ENCODE measurements at regions not wholly inside any gene's neighbourhood (a gene's known extent, or its start where the extent isn't known, plus 50 kb on each side); places are given as distances from the start of the nearest gene placed in this dataset.

GRCh38 chr9:26394025-26394424 lies 498.6 kb downstream of the CAAP1 start:
- DNase-seq: no peak

DNA sequence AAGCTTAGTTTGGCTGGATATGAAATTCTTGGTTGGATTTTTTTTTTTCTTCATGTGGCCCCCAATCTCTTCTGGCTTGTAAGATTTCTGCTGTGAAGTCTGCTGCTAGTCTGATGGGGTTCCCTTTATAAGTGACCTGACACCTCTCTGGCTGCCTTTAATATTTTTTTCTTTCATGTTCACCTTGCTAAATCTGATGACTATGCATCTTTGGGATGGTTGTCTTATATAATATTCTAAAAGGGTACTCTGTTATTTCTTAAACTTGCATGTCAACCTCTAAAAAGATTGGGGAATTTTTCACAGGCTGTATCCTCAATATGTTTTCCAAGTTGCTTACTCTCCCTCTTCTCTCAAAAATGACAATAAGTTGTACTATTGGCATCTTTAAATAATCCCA lies 500.0 kb downstream of the CAAP1 start:
- no peak for DNase-seq

GRCh38 chr9:26391036-26391435 lies 501.6 kb downstream of the CAAP1 start:
- DNase-seq: no peak

GRCh38 chr9:26375448-26375847 lies 517.2 kb downstream of the CAAP1 start:
- DNase-seq: no peak

DNA sequence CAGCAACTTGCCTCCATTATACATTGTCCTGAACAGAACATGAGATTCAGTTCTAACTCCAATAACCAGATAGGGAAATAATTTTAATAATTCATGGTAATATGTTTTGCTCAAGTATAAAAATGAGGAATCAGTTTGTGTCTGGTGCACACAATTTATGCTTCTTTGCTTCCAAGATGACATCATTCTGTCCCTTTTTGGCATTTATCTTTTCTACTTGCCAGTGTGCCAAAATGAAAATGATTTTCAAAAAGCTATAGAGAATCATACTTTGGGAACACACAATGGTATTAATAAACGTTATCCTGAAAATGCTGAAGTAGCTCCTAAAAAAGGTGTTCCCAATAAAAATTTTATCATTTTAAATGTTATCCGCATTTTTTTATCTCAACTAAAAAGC lies 519.0 kb downstream of the CAAP1 start:
- no peak for DNase-seq

DNA sequence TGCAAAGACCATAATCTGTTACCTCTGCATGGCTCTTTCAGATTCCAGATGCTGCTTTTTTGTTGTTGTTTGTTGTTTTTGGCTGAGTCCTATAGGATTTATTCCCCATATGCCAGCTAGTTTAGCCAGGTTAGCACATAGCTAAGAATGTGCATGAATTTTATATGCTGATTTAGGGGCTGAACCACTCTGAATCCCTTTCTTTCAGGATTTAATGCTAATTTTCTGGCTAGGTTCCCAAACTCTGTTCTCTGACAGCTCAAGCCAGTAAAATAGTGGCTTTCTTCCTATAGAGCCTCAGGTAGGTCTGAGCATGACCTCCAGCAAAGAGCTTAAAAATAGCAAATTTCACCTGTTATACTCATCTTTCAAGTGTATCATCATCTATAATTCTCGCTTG lies 521.4 kb downstream of the CAAP1 start:
- no peak for DNase-seq

GRCh38 chr9:26369093-26369492 lies 523.5 kb downstream of the CAAP1 start:
- no peak for DNase-seq

DNA sequence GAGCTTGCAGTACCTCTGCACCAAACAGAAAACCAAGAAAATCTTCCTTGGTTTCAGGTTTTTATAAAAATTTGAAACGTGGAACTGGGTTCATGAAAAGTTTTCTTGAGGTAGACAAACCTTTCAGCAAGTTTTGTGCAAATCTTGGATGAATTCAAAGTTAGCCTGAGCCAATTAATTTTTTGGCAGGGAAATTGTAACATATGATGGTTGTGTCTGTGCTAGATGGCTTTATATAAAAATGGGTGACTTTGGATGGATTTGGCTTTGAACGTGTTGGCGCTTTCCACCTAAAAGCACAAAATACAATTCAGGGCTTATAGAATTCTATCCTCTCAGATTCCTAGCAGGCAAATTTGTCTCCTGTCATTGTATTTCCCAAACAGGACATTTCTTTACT lies 524.4 kb downstream of the CAAP1 start:
- no peak for DNase-seq

GRCh38 chr9:26361010-26361409 lies 531.6 kb downstream of the CAAP1 start:
- DNase-seq: no peak

DNA sequence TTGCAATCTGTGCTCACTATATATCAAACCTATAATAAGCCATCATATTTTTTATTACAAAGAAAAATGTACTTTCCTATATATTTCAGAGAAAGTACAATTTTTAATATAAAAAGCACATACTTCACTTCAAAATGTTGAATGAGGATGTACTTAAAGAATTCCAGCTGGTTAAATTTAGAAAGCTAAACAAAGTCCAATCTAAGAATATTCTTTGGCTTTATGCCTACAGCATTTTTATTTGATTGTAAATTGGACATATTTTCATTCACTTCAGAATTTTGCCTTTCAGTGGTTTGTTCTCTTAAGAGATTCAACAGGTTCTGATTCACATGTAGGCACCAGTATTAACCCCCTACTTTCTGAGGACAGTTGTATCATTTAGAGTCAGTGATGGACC lies 533.8 kb downstream of the CAAP1 start:
- DNase-seq: no peak

DNA sequence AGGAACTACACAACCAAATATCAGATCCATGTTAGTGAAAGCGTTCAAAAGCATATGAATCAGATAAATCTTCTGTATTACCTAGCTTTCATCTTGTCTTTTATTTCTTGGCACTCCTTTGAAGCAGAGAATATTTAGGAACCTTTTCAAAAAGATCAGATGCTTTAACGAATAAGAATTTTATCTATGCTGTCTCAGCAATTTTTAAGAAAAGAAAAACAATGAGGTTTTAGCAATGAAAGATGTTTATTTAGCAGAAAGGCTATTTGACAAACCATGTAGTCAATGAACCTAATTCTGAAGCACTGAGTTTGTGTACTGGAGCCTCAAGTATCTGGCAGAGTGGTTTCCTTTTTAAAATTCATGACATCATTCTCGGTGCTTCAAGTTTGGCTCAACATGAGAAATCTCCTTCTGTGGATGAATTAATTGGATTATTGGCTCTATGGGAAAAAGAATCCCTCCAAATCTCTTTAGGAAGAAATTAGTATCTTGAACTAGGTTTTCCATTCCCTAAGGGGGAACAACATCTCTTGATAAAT lies 534.7 kb downstream of the CAAP1 start:
- no peak for DNase-seq

DNA sequence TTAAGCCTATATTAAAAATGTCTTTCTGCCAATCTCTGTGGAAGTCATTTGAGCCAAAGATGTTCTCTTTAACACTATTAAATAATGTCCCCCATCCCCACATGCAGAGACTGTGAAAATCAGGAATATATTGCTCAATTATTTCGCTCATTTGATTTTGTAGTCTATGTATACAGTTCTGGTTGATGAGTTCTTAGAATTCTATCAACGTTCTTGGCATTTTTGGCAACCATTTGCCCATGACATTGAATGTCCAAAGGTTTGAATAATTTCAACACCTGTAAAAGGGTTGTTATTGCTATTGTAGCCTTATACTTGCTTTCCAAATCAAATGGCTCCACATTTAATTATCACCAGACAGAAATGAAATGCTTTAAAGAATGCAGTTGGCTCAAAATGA lies 536.1 kb downstream of the CAAP1 start:
- DNase-seq: no peak

GRCh38 chr9:26346942-26347477 lies 545.6 kb downstream of the CAAP1 start:
- no peak for DNase-seq

DNA sequence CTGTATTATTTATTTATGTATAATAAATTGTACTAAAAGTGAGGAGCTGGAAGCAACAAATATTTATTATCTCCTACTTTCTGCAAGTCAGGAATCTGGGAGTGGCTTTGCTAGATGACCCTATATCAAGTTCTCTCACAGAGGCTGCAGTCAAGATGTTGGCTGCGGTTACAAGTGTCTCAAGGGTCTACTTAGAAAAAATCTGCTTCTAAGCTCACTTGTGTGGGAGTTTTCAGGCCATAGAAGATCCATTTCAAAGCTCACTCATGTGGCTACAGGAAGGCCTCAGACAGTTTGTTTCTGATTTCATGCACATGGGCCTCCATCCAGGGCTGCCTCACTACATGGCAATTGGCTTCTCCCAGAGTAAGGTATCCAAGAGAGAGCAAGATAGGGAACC lies 551.1 kb downstream of the CAAP1 start:
- DNase-seq: peak; percentile 41

DNA sequence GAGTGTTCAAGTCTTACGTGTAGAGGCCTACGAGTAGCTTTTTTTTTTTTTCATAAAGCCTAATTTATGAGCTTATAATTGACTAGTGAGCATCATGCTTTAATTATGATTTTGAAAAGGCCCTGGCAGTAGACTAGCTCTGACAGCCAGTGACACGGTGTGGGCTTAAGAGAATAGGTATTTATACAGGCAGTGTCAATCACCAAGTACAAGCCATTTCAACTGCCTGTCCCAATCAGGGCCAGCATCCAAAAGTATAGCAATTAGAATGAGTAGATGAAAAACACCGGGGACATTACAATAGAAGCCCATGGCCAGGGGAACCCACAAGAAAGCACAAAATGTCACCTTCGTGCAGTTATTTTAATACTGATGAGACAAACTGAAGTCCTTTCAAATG lies 552.8 kb downstream of the CAAP1 start:
- DNase-seq: no peak

- no peak for DNase-seq
Measured at GRCh38 chr9:26335116-26335515, 557.5 kb downstream of the CAAP1 start.

GRCh38 chr9:26334706-26335105 lies 557.9 kb downstream of the CAAP1 start:
- no peak for DNase-seq

- no peak for DNase-seq
Measured at GRCh38 chr9:26331223-26331622, 561.4 kb downstream of the CAAP1 start.

- no peak for DNase-seq
Measured at GRCh38 chr9:26329974-26330373, 562.6 kb downstream of the CAAP1 start.

- peak; percentile 82 for DNase-seq
Measured at GRCh38 chr9:26326563-26326962, 566.0 kb downstream of the CAAP1 start.

GRCh38 chr9:26325444-26325829 lies 567.2 kb downstream of the CAAP1 start:
- DNase-seq: no peak

DNA sequence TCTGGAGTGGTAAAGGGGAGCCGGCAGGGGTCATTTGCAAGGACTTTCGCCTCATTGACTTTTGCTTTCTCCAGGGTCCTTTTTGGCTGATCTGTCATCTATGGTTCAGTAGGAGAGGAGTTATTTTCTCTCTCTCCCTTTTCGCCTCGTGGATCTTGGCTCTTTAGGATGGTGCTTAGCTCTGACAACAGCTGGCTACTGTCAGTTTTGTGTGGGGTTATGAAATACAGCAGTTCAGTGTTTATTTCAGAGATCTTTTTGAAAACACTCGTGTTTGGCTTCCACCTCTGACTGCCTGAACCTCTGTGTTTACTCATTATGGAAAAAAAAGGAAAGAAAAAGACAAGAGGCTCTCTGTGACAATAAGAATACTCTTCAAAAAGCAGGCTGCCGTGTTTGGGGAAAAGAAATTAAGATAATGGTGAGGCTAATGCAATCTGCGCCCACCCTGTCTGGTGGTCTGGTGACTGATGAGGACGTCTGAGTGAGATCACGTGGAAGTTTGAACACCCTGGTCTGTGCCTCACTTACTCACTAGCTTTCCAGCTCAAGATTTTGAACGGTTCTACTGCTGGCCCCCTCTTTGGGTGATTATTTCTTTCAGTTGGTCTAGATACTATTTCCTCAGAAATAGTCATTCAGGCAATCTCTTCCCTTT lies 567.7 kb downstream of the CAAP1 start:
- DNase-seq: no peak

DNA sequence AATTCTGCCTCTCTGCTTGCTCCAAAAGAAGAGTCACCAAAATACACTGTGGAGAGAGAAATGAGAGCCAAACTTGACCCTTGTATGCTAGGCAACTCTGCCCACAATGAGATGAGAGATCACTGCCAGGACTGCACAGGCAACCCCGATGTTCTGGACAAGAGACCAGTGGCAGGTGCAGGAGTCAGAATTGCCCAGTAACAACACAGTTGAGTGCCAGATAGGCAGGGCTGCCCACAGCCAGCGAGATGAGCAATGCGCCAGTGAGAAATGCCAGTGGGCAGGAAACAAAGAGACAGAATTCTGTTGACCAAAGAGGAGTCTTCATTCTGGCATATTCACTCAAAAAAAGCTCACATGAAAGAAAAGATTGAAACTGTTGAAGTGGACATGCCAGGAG lies 570.7 kb downstream of the CAAP1 start:
- no peak for DNase-seq

- DNase-seq: no peak
Measured at GRCh38 chr9:26319859-26320258, 572.7 kb downstream of the CAAP1 start.

Measured in muscle of arm (tissue), 1 donor.